Fibroblast of mammary gland (primary cell): ENCODE measurements at regions not wholly inside any gene's neighbourhood (a gene's known extent, or its start where the extent isn't known, plus 50 kb on each side); places are given as distances from the start of the nearest gene placed in this dataset.

ENCODE experiments used
- DNase-seq: peaks from one replicate; pipeline ENCODE4 v3.0.0-alpha.2; 2010; ENCODE audit warnings: low read depth
- H3K4me3 ChIP-seq: 2 replicates; pipeline ENCODE4 v1.5.1; 2011; ENCODE audit warnings: low read depth, mild to moderate bottlenecking, low read length, moderate library complexity; ENCODE audit not compliant: control insufficient read depth
- TF ChIP-seq, protein P1 (sequence below): conservative IDR thresholded peaks from 2 replicates; pipeline ENCODE4 v1.5.1; 2011; ENCODE audit warnings: low read depth, low read length, inconsistent platforms; ENCODE audit not compliant: control insufficient read depth, insufficient read depth

DNA sequence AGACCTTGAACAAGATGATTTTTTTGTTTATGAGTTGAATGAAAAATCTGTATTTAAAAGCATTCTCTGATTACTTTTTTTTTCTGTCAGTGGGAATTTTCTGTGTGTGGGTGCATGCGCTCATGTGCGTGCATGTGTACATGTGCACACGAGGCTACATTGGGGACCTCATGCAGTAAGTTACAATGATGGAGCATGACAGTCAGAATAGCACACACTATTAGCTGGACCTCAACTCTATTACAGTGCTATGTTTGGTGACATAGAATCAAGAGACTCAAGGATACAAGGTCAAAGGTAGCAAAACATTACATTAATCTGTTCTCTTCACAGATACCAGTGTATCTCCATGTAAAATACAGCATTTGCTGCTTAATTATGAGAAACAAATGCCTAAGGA lies 276.8 kb upstream of the FIGN start:
- TF ChIP-seq, protein P1, sequence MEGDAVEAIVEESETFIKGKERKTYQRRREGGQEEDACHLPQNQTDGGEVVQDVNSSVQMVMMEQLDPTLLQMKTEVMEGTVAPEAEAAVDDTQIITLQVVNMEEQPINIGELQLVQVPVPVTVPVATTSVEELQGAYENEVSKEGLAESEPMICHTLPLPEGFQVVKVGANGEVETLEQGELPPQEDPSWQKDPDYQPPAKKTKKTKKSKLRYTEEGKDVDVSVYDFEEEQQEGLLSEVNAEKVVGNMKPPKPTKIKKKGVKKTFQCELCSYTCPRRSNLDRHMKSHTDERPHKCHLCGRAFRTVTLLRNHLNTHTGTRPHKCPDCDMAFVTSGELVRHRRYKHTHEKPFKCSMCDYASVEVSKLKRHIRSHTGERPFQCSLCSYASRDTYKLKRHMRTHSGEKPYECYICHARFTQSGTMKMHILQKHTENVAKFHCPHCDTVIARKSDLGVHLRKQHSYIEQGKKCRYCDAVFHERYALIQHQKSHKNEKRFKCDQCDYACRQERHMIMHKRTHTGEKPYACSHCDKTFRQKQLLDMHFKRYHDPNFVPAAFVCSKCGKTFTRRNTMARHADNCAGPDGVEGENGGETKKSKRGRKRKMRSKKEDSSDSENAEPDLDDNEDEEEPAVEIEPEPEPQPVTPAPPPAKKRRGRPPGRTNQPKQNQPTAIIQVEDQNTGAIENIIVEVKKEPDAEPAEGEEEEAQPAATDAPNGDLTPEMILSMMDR = no peak
- no peak overlapping the region for H3K4me3 ChIP-seq
- DNase-seq = no peak

DNA sequence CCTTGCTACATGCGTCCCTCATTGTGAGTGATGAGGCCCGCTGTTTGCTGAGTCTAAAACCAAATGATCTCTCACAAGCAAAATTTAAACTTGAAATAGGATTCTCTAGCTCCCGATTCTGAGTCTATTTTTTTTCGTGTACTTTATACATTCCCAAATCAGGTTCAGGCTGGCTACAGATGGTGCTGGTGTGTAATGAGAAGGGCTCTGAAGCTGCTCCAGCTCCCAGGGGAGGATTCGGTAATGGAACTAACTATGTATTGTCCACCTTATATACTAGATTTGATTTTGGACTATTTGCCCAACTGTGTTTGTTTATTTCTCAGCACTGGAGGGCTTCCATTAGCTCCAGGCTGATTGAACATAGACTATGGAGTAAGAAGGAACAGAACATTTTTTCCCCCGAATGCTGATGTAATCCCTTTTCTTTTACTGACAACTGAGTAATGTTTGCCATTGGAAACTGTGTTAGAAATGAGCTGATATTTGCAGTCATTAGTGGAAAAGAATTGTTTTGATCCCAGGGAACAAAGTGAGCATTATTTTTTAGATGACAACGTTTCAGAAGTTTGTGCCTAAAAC lies 274.0 kb upstream of the FIGN start:
- TF ChIP-seq, protein P1 = no peak
- H3K4me3 ChIP-seq = no peak overlapping the region
- DNase-seq = no peak

DNA sequence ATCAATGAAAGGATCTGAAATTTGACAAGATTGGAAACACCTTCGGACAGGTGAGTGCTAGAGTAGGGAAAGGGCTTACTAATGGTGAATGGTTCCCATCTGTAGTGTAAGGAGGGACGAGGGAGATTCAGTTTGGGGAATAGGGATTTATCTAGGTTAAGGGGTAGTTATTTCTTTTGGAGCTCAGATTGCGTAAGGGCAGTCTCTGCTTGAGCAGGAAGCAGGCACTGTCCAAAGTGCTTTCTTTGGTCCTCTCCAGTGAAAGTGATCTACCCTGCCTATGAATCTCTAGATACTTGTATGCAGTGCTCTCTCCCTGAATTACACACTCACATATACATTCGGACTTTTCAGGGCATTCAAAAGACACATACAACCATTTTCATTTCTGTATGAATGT lies 272.9 kb upstream of the FIGN start:
- DNase-seq = no peak
- TF ChIP-seq, protein P1 = no peak
- H3K4me3 ChIP-seq = no peak overlapping the region

DNA sequence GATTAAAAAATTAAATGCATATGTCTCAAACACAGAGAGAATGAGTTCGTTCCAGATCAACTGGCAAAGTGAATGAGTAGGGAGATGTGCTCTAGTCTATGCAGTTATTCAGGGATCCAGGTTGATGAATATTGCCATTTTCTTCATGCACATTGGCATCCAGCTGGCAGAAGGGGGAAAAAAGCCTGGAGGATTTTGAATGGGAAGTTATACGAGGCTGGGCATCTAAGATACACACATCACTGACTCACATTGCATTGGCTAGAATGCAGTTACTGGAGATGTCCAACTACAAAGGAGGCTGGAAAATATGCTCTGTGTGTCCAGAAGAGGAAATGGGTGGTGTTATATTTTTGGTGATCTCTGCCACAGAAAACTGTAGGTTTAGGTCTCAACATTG lies 270.9 kb upstream of the FIGN start:
- H3K4me3 ChIP-seq = no peak overlapping the region
- no peak for DNase-seq
- TF ChIP-seq, protein P1 = no peak

DNA sequence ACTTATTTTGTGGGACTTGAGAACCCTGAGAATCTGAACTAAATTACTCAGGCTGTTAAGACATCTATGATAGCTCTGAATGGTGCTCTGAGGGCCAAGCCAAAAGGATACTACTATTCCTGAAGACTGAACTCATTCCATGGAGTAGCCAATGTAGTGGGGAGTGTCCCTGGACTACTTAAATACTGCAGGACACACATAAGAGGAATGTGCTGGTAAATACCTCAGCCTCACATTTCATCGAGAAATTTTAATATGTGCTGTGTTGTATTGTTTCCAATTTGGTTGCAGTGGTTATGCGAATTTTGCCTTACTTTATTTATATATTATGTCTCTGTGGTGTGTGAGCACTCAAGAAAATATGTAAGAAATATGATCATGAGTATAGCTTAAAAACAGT lies 264.4 kb upstream of the FIGN start:
- no peak overlapping the region for H3K4me3 ChIP-seq
- DNase-seq = no peak
- TF ChIP-seq, protein P1 = no peak

DNA sequence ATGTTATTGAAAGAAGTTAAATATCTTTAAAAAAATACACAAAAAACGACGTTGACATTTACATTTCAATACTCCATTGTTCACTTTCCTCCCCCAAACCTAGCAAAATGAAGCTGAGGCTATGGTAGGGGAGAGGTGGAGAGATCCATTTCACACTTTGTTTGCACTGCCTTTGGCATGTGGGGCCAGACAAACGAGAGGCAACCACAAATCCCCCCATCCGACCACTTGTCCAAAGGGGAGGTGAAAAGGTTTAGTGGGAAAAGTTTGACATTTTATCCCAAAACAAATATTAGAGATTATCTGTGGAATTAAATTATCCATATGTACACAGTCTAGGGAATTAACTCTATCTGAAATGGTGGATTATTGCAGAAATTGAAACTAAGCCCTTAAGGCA lies 261.7 kb upstream of the FIGN start:
- DNase-seq = no peak
- TF ChIP-seq, protein P1 = no peak
- no peak overlapping the region for H3K4me3 ChIP-seq

DNA sequence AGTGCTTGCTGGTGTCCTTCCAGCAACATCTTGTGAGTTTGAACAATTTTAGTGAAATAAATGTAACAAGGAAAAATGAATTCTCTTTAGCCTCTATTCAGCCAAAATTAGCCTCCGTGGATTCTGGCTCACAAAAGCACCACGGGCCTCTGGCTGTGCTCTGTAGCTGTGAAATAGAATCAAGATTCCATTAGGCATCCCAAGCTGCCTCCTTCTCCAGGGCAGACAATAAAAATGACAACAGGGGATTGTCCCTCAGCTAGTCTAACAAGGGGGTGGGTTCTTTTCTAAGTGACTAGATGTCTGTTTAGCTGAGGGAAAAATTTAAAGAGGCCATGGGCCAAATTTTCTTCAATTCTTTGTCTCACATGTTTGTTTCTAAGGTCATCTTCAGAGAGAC lies 254.7 kb upstream of the FIGN start:
- no peak for DNase-seq
- no peak overlapping the region for H3K4me3 ChIP-seq
- TF ChIP-seq, protein P1 = no peak
